ENCODE measurements at regions not wholly inside any gene's neighbourhood (a gene's known extent, or its start where the extent isn't known, plus 50 kb on each side); places are given as distances from the start of the nearest gene placed in this dataset.

- no peak for TF ChIP-seq CTCF (IDR thresholded peaks at IDR 0.05)
- TF ChIP-seq POLR2AphosphoS5 (IDR thresholded peaks at IDR 0.05): no peak
Observed at GRCh38 chr7:142508251-142508650, 241.0 kb upstream of the PRSS1 start.

Data from breast epithelium (tissue), 3 donors.